ENCODE measurements at regions not wholly inside any gene's neighbourhood (a gene's known extent, or its start where the extent isn't known, plus 50 kb on each side); places are given as distances from the start of the nearest gene placed in this dataset.
A peak's percentile ranks its signal among the peaks of the same experiment; 100 is the strongest.

- Mint-ChIP-seq H3K4me3 (no peak overlapping the region), H3K4me1 (ENCODE audit: low read depth) (no peaks in the 10 kb centered on the region), H3K36me3 (ENCODE audit: low read depth) (no peaks in the 10 kb centered on the region), H3K27me3 (peaks cover 14% of the 10 kb centered on the region), H3K27ac (no peak overlapping the region), H3K9me3 (peaks cover 4% of the 10 kb centered on the region)
Measured at GRCh38 chr15:98483575-98484130, 164.7 kb upstream of the IGF1R start.

DNA sequence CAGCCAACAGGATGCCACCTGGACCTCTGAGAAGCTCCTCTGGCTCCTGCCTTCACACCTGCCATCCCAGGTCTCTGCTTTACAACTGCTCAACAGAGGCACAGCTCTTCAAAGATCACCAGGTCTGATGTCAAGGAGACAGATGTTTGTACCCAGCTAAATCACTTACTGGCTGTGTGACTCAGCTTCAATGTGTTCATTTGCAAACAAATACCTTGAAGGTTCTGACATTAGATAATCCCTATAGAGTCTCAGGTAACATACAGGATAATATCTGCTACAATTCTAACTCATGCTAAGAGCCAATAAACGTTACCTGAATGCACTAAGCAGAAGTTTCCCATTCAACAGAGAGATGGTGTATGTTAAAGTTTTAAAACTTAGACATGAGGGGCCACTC lies 163.4 kb upstream of the IGF1R start:
- Mint-ChIP-seq H3K36me3 (ENCODE audit: low read depth) (no peaks in the 10 kb centered on the region), H3K27ac (no peak overlapping the region)

GRCh38 chr15:98485451-98485850 lies 162.9 kb upstream of the IGF1R start:
- no peaks in the 10 kb centered on the region for H3K36me3 Mint-ChIP-seq (ENCODE audit: low read depth)
- H3K4me3 Mint-ChIP-seq, result no peak overlapping the region
- no peak overlapping the region for H3K27ac Mint-ChIP-seq
- peaks cover 9% of the 10 kb centered on the region for H3K27me3 Mint-ChIP-seq
- H3K4me1 Mint-ChIP-seq (ENCODE audit: low read depth), result no peaks in the 10 kb centered on the region
- H3K9me3 Mint-ChIP-seq, result no peaks in the 10 kb centered on the region

More for the DNA sequence above, 163.4 kb upstream of the IGF1R start:
- peaks cover 9% of the 10 kb centered on the region for H3K27me3 Mint-ChIP-seq
- H3K4me1 Mint-ChIP-seq (ENCODE audit: low read depth), result no peaks in the 10 kb centered on the region
- no peaks in the 10 kb centered on the region for H3K9me3 Mint-ChIP-seq
- no peak overlapping the region for H3K4me3 Mint-ChIP-seq

- H3K36me3 Mint-ChIP-seq (ENCODE audit: low read depth), result no peaks in the 10 kb centered on the region
- H3K27me3 Mint-ChIP-seq, result peaks cover 4% of the 10 kb centered on the region
- peaks cover 3% of the 10 kb centered on the region for H3K9me3 Mint-ChIP-seq
- no peak overlapping the region for H3K27ac Mint-ChIP-seq
- no peak overlapping the region for H3K4me3 Mint-ChIP-seq
- H3K4me1 Mint-ChIP-seq (ENCODE audit: low read depth), result no peaks in the 10 kb centered on the region
Measured at GRCh38 chr15:98493966-98494511, 154.3 kb upstream of the IGF1R start.

DNA sequence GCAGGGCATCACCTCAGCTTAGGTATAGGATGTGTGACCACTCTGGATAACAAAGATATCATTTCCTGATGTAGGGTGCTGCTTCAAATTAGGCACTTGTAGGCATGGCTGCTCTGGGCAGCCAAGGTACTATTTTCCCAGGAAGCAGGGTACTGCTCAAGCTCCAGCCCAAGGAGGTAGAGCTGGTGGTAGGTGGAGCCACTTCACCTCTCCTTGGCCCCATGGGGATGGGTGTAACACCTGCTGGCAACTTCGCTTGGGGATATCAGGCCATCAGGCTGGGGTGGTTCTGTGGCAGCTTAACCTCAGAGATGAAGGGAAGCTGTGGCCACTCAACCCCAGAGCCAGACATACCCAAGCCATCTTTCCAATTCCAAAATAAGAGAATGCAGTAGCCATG lies 147.1 kb upstream of the IGF1R start:
- H3K4me1 Mint-ChIP-seq (ENCODE audit: low read depth), result no peaks in the 10 kb centered on the region
- H3K27ac Mint-ChIP-seq, result no peak overlapping the region
- no peak overlapping the region for H3K4me3 Mint-ChIP-seq
- H3K36me3 Mint-ChIP-seq (ENCODE audit: low read depth), result no peaks in the 10 kb centered on the region
- H3K27me3 Mint-ChIP-seq, result peaks cover 22% of the 10 kb centered on the region
- H3K9me3 Mint-ChIP-seq, result peaks cover 9% of the 10 kb centered on the region

DNA sequence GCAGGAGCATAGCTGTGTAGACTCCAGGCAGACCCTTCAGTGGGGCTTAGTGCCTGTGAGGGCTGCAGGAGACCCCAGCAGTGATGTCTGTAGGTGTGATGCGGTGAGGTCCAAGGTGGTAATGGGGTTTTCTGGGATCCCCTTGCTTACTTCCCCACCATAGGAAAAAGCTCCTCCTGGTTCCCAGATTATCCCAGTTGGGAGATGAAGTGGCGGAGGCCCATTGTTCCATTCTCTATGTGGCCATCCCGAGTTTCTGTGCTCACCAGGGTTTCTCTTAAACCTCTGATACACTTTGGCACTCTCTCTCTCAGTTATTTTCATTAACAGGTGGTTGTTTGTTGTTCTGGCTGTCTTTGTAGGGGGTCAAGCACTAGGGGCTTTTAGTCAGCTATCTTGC lies 146.7 kb upstream of the IGF1R start:
- peaks cover 22% of the 10 kb centered on the region for H3K27me3 Mint-ChIP-seq
- H3K4me1 Mint-ChIP-seq (ENCODE audit: low read depth), result no peaks in the 10 kb centered on the region
- no peak overlapping the region for H3K27ac Mint-ChIP-seq

DNA sequence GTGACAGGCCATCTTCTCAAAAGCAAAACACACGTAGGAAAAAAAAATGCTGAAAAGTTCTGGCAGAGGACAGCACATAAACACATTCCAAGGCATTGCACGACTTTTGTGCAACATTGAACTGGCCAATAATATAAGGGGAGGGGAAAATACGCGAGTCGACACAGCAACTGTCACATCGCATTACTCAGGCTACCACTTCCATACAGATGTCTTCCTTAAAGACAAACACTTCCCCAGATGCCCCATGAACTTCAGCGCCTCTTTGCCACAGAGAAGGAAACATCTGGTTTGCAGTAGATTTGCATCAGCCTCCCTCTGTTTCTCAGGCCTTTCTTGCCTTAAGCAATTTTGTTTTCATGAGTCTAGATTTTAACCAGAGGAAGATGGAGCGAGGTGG lies 144.4 kb upstream of the IGF1R start:
- Mint-ChIP-seq H3K9me3 (peaks cover 9% of the 10 kb centered on the region), H3K27me3 (peaks cover 18% of the 10 kb centered on the region), H3K36me3 (ENCODE audit: low read depth) (no peaks in the 10 kb centered on the region), H3K27ac (no peak overlapping the region), H3K4me3 (no peak overlapping the region), H3K4me1 (ENCODE audit: low read depth) (no peaks in the 10 kb centered on the region)

More for the DNA sequence above, 146.7 kb upstream of the IGF1R start:
- peaks cover 9% of the 10 kb centered on the region for H3K9me3 Mint-ChIP-seq
- H3K4me3 Mint-ChIP-seq, result no peak overlapping the region
- H3K36me3 Mint-ChIP-seq (ENCODE audit: low read depth), result no peaks in the 10 kb centered on the region

DNA sequence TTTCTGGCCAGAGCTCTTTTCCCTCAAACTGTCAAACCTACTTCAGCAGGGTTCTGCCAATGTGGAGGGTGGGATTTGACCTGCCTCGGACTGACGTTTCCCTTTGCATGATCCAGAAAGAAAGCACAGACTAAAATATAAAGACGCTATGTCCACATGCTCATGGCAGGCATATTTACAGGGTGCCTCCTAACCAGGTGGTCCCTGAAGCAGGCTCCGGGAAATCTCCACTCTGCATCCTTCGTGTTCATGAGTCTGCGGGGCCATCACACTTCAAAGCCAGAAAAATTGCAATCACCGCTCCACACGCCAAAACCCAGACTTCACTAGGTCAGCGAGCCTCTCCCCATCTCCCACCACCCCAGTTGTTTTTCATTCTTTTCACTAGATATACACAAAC lies 143.3 kb upstream of the IGF1R start:
- Mint-ChIP-seq H3K9me3 (no peaks in the 10 kb centered on the region), H3K27ac (no peak overlapping the region), H3K36me3 (ENCODE audit: low read depth) (no peaks in the 10 kb centered on the region), H3K4me3 (no peak overlapping the region), H3K4me1 (ENCODE audit: low read depth) (no peaks in the 10 kb centered on the region), H3K27me3 (peaks cover 21% of the 10 kb centered on the region)

- no peaks in the 10 kb centered on the region for H3K36me3 Mint-ChIP-seq (ENCODE audit: low read depth)
- H3K9me3 Mint-ChIP-seq, result no peaks in the 10 kb centered on the region
- no peaks in the 10 kb centered on the region for H3K4me1 Mint-ChIP-seq (ENCODE audit: low read depth)
- H3K4me3 Mint-ChIP-seq, result no peak overlapping the region
- H3K27me3 Mint-ChIP-seq, result peaks cover 21% of the 10 kb centered on the region
- H3K27ac Mint-ChIP-seq, result no peak overlapping the region
Measured at GRCh38 chr15:98505611-98506031, 142.7 kb upstream of the IGF1R start.

DNA sequence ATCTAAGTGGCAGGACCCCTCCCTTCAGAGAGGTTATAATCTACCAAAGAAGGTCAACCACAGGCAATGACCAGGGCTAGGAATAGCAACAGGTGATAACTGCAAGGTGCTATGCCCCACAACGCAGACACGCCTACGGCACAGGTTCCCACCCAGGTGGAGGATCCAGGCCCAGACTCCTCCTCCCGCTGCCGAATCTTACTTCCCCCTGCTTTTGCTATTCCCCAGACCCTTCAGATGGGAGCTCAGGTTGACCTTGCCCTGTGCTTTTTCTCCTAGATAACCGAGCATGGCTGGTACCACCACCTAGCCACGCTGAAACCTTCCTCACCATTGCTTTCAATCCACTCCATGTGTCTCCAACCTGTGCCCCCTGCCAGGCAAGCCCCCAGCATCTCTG lies 142.2 kb upstream of the IGF1R start:
- Mint-ChIP-seq H3K4me1 (ENCODE audit: low read depth) (no peaks in the 10 kb centered on the region), H3K27me3 (peaks cover 21% of the 10 kb centered on the region), H3K27ac (no peak overlapping the region), H3K9me3 (no peaks in the 10 kb centered on the region), H3K4me3 (no peak overlapping the region), H3K36me3 (ENCODE audit: low read depth) (no peaks in the 10 kb centered on the region)

GRCh38 chr15:98506711-98507110 lies 141.6 kb upstream of the IGF1R start:
- H3K9me3 Mint-ChIP-seq, result no peaks in the 10 kb centered on the region
- no peaks in the 10 kb centered on the region for H3K4me1 Mint-ChIP-seq (ENCODE audit: low read depth)
- H3K4me3 Mint-ChIP-seq, result no peak overlapping the region
- no peak overlapping the region for H3K27ac Mint-ChIP-seq
- H3K36me3 Mint-ChIP-seq (ENCODE audit: low read depth), result no peaks in the 10 kb centered on the region
- peaks cover 21% of the 10 kb centered on the region for H3K27me3 Mint-ChIP-seq

GRCh38 chr15:98513428-98513986 lies 134.8 kb upstream of the IGF1R start:
- Mint-ChIP-seq H3K27ac (no peak overlapping the region), H3K27me3 (peaks cover 4% of the 10 kb centered on the region), H3K36me3 (ENCODE audit: low read depth) (no peaks in the 10 kb centered on the region), H3K9me3 (no peaks in the 10 kb centered on the region), H3K4me3 (no peak overlapping the region), H3K4me1 (ENCODE audit: low read depth) (no peaks in the 10 kb centered on the region)

- H3K27me3 Mint-ChIP-seq, result peaks cover 4% of the 10 kb centered on the region
- no peaks in the 10 kb centered on the region for H3K36me3 Mint-ChIP-seq (ENCODE audit: low read depth)
- H3K9me3 Mint-ChIP-seq, result no peaks in the 10 kb centered on the region
- H3K27ac Mint-ChIP-seq, result peak overlapping the region; percentile 18
- H3K4me1 Mint-ChIP-seq (ENCODE audit: low read depth), result no peaks in the 10 kb centered on the region
- no peak overlapping the region for H3K4me3 Mint-ChIP-seq
Measured at GRCh38 chr15:98514034-98514622, 134.2 kb upstream of the IGF1R start.

DNA sequence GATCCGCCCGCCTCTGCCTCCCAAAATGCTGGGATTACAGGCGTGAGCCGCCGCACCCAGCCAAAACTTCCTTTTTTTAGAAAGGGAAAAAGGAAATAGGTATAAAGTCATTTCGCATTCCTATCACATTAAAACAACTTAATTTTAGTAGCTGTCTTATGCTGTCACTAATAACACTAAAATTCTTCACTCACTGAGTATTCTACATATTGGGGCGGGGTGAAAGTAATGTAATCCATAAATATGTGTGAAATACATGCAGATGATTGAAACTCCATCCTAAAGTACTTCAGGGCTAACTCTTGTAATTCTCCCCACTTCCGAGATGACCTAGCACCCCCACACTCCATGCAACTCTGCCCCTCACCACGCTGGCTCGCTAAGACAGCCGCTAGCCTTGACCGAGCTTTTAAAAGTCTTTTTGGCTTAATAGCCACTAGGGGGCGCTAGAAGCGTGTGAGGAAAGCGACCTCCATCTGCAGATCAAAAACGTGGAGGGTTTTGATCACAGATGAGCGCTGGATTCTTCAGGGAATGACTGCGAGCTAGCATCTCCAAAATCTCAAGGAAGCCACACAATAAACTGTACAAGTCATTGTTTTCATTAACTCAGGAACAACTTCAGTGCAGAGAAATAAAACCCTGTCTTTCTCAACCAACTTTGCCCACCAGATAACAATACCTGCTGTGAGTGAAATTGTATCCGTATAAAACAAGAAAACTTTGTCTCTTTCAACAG lies 129.3 kb upstream of the IGF1R start:
- H3K4me1 Mint-ChIP-seq (ENCODE audit: low read depth), result no peaks in the 10 kb centered on the region
- peaks cover 2% of the 10 kb centered on the region for H3K27me3 Mint-ChIP-seq
- H3K4me3 Mint-ChIP-seq, result no peak overlapping the region
- H3K9me3 Mint-ChIP-seq, result no peaks in the 10 kb centered on the region
- H3K36me3 Mint-ChIP-seq (ENCODE audit: low read depth), result no peaks in the 10 kb centered on the region
- H3K27ac Mint-ChIP-seq, result no peak overlapping the region
